Glutamatergic neuron (in vitro differentiated cells): ENCODE measurements at regions not wholly inside any gene's neighbourhood (a gene's known extent, or its start where the extent isn't known, plus 50 kb on each side); places are given as distances from the start of the nearest gene placed in this dataset.
"Not testable (repeated sequence)": the region's sequence is repeated elsewhere in the genome, so short reads cannot be mapped to it uniquely, and the experiment has no call there.

Experiments
- DNase-seq: peaks from one replicate; pipeline ENCODE4 v3.0.0; 2022
- H3K27ac Mint-ChIP-seq: one replicate; pipeline ENCODE4 v1.8.0; 2020; ENCODE audit warnings: mild to moderate bottlenecking, mixed read lengths, inconsistent platforms; ENCODE audit not compliant: unreplicated experiment
- H3K27me3 Mint-ChIP-seq: one replicate; pipeline ENCODE4 v1.8.0; 2020; ENCODE audit warnings: mild to moderate bottlenecking, moderate library complexity, mixed read lengths, inconsistent platforms; ENCODE audit not compliant: unreplicated experiment
- H3K36me3 Mint-ChIP-seq: one replicate; pipeline ENCODE4 v1.8.0; 2020; ENCODE audit warnings: mild to moderate bottlenecking, mixed read lengths, inconsistent platforms; ENCODE audit not compliant: unreplicated experiment
- H3K4me1 Mint-ChIP-seq: one replicate; pipeline ENCODE4 v1.8.0; 2020; ENCODE audit warnings: mild to moderate bottlenecking, low read depth, mixed read lengths, inconsistent platforms; ENCODE audit not compliant: unreplicated experiment
- H3K4me3 Mint-ChIP-seq: one replicate; pipeline ENCODE4 v1.8.0; 2020; ENCODE audit warnings: mild to moderate bottlenecking, mixed read lengths, inconsistent platforms; ENCODE audit not compliant: unreplicated experiment
- H3K9me3 Mint-ChIP-seq: one replicate; pipeline ENCODE4 v1.8.0; 2020; ENCODE audit warnings: mild to moderate bottlenecking, moderate library complexity, mixed read lengths, inconsistent platforms; ENCODE audit not compliant: unreplicated experiment
- TF ChIP-seq, protein P1 (sequence below): fragments of 200-600 bp; sonication (generic); IDR thresholded peaks from one replicate; pipeline ENCODE4 v1.5.0; 2021; ENCODE audit not compliant: partially characterized antibody, unreplicated experiment

DNA sequence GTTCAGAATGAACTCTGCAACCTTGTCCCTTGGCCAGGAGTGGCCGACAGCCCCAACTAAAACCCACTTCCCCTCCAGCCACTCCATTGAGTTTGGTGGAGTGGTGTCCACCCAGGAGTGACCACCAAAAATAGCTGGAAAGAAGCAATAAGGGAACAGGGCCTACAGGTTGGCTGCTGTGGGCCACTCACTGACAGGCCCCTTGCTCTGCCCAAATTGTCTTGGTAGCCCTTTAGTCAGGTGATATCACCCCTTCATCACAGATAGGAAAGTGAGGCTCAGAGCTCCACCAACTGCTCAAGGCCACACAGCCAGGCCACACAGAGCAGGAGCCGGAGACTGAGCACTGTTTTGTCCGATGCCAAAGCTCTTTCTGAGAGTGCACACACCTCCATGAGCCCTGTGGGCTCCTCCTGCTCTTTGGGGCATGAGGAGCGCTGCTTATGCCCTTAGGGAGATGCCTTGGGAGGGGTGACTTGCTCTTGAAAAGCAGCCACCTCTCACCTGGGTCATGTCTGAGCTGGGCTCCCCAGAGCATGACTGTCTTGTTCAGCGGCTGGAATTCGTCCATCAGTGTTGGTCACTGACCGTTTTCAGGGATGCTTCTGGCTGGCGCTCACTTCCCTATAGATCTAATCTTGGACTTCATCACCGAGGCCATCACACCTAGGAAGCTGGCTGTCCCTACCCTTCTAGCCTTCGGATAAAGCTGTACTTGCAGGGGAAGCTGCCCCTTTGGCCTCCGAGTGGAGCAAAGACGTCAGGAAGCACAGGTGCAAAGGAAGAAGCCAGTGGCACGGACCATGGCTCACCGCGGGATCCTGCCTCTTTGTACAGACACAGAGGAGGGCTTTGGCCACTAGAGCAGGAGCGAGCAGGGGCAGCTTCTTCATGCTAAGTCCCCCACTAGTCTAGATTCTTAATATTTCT lies 186.0 kb upstream of the ZNF469 start:
- peaks cover 13% of the 10 kb centered on the region for H3K4me1 Mint-ChIP-seq
- TF ChIP-seq, protein P1, sequence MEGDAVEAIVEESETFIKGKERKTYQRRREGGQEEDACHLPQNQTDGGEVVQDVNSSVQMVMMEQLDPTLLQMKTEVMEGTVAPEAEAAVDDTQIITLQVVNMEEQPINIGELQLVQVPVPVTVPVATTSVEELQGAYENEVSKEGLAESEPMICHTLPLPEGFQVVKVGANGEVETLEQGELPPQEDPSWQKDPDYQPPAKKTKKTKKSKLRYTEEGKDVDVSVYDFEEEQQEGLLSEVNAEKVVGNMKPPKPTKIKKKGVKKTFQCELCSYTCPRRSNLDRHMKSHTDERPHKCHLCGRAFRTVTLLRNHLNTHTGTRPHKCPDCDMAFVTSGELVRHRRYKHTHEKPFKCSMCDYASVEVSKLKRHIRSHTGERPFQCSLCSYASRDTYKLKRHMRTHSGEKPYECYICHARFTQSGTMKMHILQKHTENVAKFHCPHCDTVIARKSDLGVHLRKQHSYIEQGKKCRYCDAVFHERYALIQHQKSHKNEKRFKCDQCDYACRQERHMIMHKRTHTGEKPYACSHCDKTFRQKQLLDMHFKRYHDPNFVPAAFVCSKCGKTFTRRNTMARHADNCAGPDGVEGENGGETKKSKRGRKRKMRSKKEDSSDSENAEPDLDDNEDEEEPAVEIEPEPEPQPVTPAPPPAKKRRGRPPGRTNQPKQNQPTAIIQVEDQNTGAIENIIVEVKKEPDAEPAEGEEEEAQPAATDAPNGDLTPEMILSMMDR = no peak

DNA sequence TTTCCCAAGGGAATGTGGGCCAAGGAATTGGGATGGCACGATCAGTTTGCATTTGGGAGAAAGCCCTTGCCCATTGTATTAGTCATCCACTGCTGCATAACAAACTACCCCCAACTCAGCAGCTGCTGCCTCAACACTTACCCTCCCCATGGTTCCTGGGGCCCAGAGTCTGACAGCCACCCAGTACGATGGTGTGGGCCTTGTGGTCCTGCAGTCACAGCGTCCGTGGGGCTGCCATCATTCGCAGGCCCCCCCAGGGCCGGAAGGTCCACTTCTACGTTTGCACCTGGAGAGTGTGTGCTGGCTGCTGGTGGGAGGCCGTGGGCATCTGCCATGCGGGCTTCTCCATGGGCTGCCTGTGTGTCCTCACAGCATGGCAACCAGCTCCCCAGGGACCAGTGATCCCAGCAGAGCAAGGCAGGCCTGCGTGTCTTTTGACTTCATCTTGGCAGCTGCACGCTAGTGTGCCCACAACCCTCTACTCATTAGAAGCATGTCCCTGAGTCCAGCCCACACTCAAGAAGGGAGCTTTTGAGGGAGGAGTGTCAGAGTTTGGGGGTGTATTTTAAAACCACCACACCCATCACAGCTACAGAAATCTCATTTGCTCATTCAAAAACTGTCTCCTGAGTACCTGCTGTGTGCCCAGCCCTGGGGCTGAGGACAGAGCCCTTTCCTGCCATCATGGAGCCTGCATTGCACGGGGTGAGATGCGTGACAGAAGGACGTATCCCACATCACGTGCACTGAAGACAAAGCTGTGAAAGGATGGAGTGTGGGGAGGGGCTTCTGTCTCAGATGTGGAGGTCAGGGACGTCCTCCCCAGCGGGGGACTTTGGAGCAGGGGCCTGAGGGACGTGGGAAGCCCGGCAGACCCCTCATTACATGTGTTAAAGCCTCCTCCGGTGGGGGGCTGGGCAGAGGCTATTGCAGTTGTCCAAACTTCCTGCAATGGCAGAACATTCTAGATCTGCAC lies 185.0 kb upstream of the ZNF469 start:
- Mint-ChIP-seq H3K27ac (no peak overlapping the region), H3K27me3 (peaks cover under 1% of the 10 kb centered on the region), H3K4me1 (peaks cover 13% of the 10 kb centered on the region), H3K9me3 (no peaks in the 10 kb centered on the region), H3K36me3 (peaks cover under 1% of the 10 kb centered on the region), H3K4me3 (no peak overlapping the region)
- TF ChIP-seq, protein P1 = no peak
- DNase-seq = no peak

More for the DNA sequence above, 186.0 kb upstream of the ZNF469 start:
- Mint-ChIP-seq H3K9me3 (peaks cover 2% of the 10 kb centered on the region), H3K36me3 (peaks cover 6% of the 10 kb centered on the region), H3K4me3 (no peak overlapping the region), H3K27ac (no peak overlapping the region), H3K27me3 (peaks cover 3% of the 10 kb centered on the region)
- no peak for DNase-seq

DNA sequence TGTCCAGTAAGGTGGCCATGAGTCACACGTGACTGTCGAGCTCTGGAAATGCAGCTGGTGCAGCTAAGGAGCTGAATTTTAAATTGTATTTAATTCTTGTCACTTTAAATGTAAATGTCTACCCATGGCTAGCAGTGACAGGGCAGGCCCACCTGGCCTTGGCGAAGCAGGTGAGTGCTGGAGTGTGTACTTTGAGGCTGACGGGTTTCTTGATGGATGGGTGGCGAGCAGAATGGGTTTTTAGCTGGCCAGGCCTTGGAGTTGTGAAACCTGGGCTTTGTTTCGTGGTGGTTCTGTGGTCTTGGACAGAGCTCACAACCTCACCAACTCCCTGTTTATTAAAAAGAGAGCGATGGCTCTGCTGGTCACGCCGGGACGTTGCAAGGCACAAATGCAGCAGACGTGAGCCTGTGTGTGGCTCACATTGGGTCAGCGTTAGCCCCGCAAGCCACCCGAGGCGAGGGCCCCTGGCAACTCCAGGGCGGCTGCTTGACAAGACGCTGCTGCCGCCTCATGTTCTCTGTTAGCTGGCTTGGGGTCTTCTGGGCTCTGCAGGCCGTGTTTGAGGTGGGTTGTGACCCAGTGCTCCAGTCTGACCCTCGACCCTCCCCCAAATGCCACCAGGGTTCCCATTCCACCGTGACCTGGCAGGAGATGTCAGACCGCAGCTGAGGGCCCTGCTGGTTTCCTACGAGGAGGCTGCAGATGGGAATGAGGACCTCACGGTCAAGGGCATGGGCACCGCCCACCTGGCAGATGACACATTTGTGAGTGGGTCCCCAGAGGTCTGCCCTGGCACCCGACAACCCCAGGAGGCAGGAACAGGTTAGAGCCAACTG lies 184.1 kb upstream of the ZNF469 start:
- not testable (repeated sequence) for H3K27ac Mint-ChIP-seq, H3K27me3 Mint-ChIP-seq, H3K4me3 Mint-ChIP-seq, H3K36me3 Mint-ChIP-seq, DNase-seq, H3K9me3 Mint-ChIP-seq
- peaks cover 13% of the 10 kb centered on the region for H3K4me1 Mint-ChIP-seq

DNA sequence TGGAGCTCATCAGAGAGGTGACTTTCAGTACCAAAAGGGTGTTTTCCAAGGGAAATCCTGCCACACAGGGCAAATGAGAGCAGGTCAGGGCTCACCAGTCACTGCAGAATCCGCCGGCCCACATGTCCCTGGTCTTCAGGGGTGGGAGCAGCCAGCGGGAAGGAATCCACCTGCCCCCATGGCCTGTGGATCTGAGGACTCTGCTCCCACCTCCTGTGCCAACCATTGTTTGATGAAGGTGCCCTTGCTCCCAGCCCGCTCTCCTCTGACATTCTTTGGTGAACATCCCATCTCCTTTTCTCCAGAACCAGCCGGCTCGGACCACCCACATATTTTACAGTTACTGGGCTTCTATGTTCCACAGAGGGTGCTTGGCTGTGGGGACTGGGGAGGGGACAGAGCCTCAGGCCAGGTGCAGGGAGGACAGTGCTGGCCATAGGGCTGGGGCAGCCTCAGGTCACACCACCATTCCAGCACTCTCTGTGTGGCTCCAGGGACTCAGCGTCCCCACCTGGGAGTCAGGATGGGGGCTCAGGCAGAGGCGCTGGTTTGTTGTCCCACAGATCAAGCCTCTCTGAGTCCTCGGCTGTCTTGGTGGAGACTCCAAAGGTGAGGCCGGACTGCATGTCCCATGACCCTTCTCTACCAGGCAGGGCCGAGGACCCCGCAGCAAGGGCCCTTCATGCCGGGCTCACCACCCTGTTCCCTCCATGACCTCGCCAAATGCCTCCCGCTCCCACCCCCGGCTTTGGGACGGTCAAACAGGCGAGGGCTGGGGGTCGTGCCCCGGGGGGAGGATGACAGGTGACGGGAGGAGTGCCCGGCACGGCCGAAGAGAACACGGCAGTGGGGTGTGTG lies 183.2 kb upstream of the ZNF469 start:
- not testable (repeated sequence) for H3K36me3 Mint-ChIP-seq, H3K9me3 Mint-ChIP-seq, H3K27ac Mint-ChIP-seq, H3K4me3 Mint-ChIP-seq, H3K27me3 Mint-ChIP-seq, DNase-seq
- peaks cover 10% of the 10 kb centered on the region for H3K4me1 Mint-ChIP-seq

DNA sequence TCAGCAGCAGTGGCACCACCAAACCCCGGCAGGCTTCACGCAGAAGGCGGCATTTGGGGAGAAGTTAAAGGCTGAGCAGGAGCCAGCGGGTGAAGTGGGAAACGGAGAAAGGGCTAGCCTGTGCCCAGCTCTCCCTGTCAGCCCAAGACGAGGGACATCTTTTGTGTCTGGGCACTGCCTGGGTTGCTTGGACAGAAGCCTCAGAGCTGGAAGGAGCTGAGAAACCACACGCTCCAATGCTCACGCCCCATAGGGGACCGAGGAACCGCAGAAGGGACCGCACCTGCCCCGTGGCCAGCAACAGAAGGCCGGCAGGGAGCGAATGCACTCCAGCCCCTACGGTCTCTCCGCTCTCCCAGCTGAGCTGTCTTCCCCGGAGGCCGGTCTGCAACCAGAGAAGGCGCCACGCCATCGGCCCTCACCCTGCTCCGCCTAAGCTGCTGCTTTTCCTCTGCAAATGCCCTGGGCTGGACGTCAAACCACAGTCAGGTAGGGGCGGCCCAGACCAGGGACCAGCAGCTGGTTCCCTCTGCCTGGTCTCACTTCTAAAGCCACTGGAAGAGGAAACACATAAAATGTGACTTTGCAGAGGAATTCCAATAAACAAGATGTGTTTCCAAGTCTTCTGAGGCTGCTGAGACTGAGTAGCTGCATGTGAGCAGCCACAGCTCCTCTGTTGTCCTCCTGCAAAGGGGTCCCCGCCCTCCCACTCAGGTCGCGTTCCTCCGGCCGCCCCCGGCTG lies 182.4 kb upstream of the ZNF469 start:
- H3K27ac Mint-ChIP-seq, H3K27me3 Mint-ChIP-seq: not testable (repeated sequence)
- peak; percentile 47 for DNase-seq

More for the DNA sequence above, 182.4 kb upstream of the ZNF469 start:
- not testable (repeated sequence) for H3K4me3 Mint-ChIP-seq, H3K4me1 Mint-ChIP-seq, H3K36me3 Mint-ChIP-seq, H3K9me3 Mint-ChIP-seq
